ENCODE measurements at regions not wholly inside any gene's neighbourhood (a gene's known extent, or its start where the extent isn't known, plus 50 kb on each side); places are given as distances from the start of the nearest gene placed in this dataset.

GRCh38 chr6:14190929-14191224, 73.3 kb downstream of the CD83 start:
- TF ChIP-seq, protein P1, sequence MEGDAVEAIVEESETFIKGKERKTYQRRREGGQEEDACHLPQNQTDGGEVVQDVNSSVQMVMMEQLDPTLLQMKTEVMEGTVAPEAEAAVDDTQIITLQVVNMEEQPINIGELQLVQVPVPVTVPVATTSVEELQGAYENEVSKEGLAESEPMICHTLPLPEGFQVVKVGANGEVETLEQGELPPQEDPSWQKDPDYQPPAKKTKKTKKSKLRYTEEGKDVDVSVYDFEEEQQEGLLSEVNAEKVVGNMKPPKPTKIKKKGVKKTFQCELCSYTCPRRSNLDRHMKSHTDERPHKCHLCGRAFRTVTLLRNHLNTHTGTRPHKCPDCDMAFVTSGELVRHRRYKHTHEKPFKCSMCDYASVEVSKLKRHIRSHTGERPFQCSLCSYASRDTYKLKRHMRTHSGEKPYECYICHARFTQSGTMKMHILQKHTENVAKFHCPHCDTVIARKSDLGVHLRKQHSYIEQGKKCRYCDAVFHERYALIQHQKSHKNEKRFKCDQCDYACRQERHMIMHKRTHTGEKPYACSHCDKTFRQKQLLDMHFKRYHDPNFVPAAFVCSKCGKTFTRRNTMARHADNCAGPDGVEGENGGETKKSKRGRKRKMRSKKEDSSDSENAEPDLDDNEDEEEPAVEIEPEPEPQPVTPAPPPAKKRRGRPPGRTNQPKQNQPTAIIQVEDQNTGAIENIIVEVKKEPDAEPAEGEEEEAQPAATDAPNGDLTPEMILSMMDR (IDR thresholded peaks at IDR 0.05): no peak
- TF ChIP-seq POLR2A (IDR thresholded peaks at IDR 0.05): no peak
- TF ChIP-seq POLR2AphosphoS5 (IDR thresholded peaks at IDR 0.05): no peak
- TF ChIP-seq EP300 (IDR thresholded peaks at IDR 0.05; ENCODE audit: low read depth): no peak
